Subcutaneous abdominal adipose tissue (tissue), 5 donors: ENCODE measurements at regions not wholly inside any gene's neighbourhood (a gene's known extent, or its start where the extent isn't known, plus 50 kb on each side); places are given as distances from the start of the nearest gene placed in this dataset.

ENCODE experiments used
- H3K27ac ChIP-seq: one replicate; pipeline ENCODE4 v1.7.0; 2013; ENCODE audit warnings: low read depth, mild to moderate bottlenecking, inconsistent platforms, low read length, moderate library complexity
- H3K27me3 ChIP-seq, 5 donors: one replicate each; pipeline ENCODE4 v1.7.0; 2013; ENCODE audit warnings: low read length in 5 of 5, inconsistent platforms in 1 of 5; ENCODE audit not compliant: control insufficient read depth in 5 of 5, insufficient read depth in 4 of 5
- H3K36me3 ChIP-seq, 5 donors: one replicate each; pipeline ENCODE4 v1.7.0; 2013; ENCODE audit warnings: low read length in 5 of 5; ENCODE audit not compliant: control insufficient read depth in 5 of 5, insufficient read depth in 5 of 5
- H3K4me1 ChIP-seq, 5 donors: one replicate each; pipeline ENCODE4 v1.7.0; 2013; ENCODE audit warnings: low read length in 5 of 5, mild to moderate bottlenecking in 3 of 5, moderate library complexity in 1 of 5; ENCODE audit not compliant: control insufficient read depth in 5 of 5, insufficient read depth in 5 of 5
- H3K4me3 ChIP-seq, 5 donors: one replicate each; pipeline ENCODE4 v1.7.0; 2013; ENCODE audit warnings: low read length in 5 of 5, low read depth in 1 of 5
- H3K9ac ChIP-seq, 5 donors: one replicate each; pipeline ENCODE4 v1.7.0; 2013; ENCODE audit warnings: low read length in 5 of 5, mild to moderate bottlenecking in 4 of 5, moderate library complexity in 3 of 5
- H3K9me3 ChIP-seq, 5 donors: one replicate each; pipeline ENCODE4 v1.7.0; 2013; ENCODE audit warnings: low read length in 5 of 5; ENCODE audit not compliant: control insufficient read depth in 5 of 5
- donor health status: healthy.
- donor health status: healthy.
- donor health status: healthy.
- donor health status: healthy.
- donor health status: healthy.

- Histone ChIP-seq H3K9ac (no peak overlapping the region), H3K27ac (no peak overlapping the region), H3K4me3 (no peak overlapping the region), H3K27me3 (no peaks in the 10 kb centered on the region), H3K9me3 (no peaks in the 10 kb centered on the region), H3K36me3 (no peaks in the 10 kb centered on the region), H3K4me1 (no peaks in the 10 kb centered on the region)
Observed at GRCh38 chr4:18795794-18796193, 774.2 kb upstream of the LCORL start.

- H3K27me3 ChIP-seq, result no peaks in the 10 kb centered on the region
- H3K9ac ChIP-seq, result no peak overlapping the region
- peaks cover 0 to 6% (median 0%) of the 10 kb centered on the region in 5 donors for H3K9me3 ChIP-seq
- H3K4me3 ChIP-seq, result no peak overlapping the region
- no peak overlapping the region for H3K27ac ChIP-seq
- no peaks in the 10 kb centered on the region for H3K36me3 ChIP-seq
- no peaks in the 10 kb centered on the region for H3K4me1 ChIP-seq
Observed at GRCh38 chr4:18777190-18777930, 755.8 kb upstream of the LCORL start.

DNA sequence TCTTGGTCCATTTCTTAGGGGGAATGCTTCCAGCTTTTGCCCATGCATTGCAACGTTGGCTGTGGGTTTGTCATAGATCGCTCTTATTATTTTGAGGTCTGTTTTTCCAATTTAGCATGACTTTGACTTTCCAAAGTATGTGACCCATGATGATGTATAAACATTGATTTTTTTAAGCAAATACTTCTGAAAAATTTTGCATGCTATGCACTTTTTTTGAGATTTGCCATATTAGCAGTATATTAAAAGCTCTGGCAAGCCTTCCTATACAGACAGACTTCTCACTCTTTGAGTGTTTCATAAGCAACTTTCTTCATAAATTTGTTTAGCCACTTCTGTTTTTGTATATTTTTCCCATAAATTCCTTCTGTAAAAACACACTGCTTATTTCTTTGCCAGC is 746.4 kb upstream of the LCORL start:
- Histone ChIP-seq H3K36me3 (no peaks in the 10 kb centered on the region), H3K27me3 (peaks cover 0 to 2% (median 0%) of the 10 kb centered on the region in 5 donors), H3K4me3 (no peak overlapping the region), H3K4me1 (no peaks in the 10 kb centered on the region), H3K9me3 (peaks cover 0 to 4% (median 2%) of the 10 kb centered on the region in 5 donors), H3K27ac (no peak overlapping the region), H3K9ac (no peak overlapping the region)

DNA sequence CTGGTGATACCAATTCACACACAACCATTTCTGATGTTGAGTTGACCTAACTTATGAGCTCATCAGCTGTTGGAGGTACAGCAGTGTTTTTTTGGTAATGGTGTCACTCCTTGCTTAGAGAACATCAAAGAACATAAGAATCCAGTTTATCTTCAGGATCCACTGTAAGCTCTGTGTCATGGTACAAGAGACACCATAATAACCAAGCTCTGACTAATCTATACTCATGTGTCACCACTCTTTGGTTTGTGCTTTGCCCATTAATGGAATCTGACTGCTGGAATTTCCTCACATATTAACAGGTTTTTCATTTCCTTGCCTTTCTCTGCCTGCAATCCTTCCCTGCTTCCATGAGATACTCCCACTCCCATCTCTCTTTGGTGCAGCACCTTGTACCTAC is 735.1 kb upstream of the LCORL start:
- H3K4me1 ChIP-seq, result no peaks in the 10 kb centered on the region
- no peaks in the 10 kb centered on the region for H3K36me3 ChIP-seq
- H3K9ac ChIP-seq, result no peak overlapping the region
- H3K9me3 ChIP-seq, result no peaks in the 10 kb centered on the region
- H3K27ac ChIP-seq, result no peak overlapping the region
- H3K4me3 ChIP-seq, result no peak overlapping the region
- peaks cover 0 to 2% (median 0%) of the 10 kb centered on the region in 5 donors for H3K27me3 ChIP-seq

DNA sequence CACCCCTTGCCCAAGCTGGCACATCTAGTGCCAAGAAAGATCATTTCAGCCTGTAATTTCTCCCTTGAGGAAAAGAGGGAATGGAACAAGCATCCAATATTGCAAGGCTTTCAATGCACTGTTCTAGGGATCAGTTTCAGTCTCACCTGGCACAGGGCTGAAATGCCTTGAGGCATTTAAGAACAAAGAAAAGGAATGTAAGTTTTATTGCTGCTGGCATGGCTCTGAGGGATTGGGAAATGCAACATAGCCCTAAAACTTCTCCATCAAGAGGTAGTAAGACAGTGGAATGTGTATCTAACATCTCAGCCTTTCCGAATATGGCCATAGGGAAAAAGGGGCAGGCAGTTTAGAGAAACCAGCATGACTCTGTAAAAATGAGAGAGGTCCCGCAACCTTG is 732.6 kb upstream of the LCORL start:
- no peak overlapping the region for H3K4me3 ChIP-seq
- H3K9ac ChIP-seq, result no peak overlapping the region
- H3K27me3 ChIP-seq, result peaks cover 0 to 2% (median 0%) of the 10 kb centered on the region in 5 donors
- H3K36me3 ChIP-seq, result no peaks in the 10 kb centered on the region
- no peak overlapping the region for H3K27ac ChIP-seq
- no peaks in the 10 kb centered on the region for H3K9me3 ChIP-seq
- H3K4me1 ChIP-seq, result no peaks in the 10 kb centered on the region

DNA sequence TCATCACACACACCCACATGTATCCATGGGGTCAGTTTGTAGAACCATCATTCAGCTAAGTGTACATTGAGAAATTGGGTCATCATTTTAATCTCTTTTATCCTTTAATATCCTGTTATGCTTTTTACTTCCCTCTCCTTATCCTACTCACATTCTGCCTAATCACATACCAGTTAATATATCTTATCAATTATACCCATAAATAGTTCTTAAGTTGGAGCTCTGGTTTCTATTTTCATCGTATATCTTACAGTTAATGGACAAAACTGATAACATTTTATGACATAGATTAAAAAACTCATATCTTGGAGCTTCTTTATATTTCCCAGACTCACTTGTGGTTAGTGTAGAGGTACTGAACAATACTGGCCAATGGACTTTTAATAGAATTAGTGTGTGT is 729.5 kb upstream of the LCORL start:
- Histone ChIP-seq H3K27ac (no peak overlapping the region), H3K4me3 (no peak overlapping the region), H3K9ac (no peak overlapping the region), H3K36me3 (no peaks in the 10 kb centered on the region), H3K27me3 (peaks cover 0 to under 1% (median 0%) of the 10 kb centered on the region in 5 donors), H3K4me1 (no peaks in the 10 kb centered on the region), H3K9me3 (no peaks in the 10 kb centered on the region)

GRCh38 chr4:18749391-18749790 is 727.8 kb upstream of the LCORL start:
- H3K9me3 ChIP-seq, result no peaks in the 10 kb centered on the region
- H3K9ac ChIP-seq, result no peak overlapping the region
- no peaks in the 10 kb centered on the region for H3K4me1 ChIP-seq
- no peaks in the 10 kb centered on the region for H3K36me3 ChIP-seq
- H3K27me3 ChIP-seq, result no peaks in the 10 kb centered on the region
- H3K27ac ChIP-seq, result no peak overlapping the region
- no peak overlapping the region for H3K4me3 ChIP-seq

- H3K4me3 ChIP-seq, result no peak overlapping the region
- no peaks in the 10 kb centered on the region for H3K4me1 ChIP-seq
- H3K36me3 ChIP-seq, result no peaks in the 10 kb centered on the region
- no peaks in the 10 kb centered on the region for H3K9me3 ChIP-seq
- no peak overlapping the region for H3K9ac ChIP-seq
- no peak overlapping the region for H3K27ac ChIP-seq
- no peaks in the 10 kb centered on the region for H3K27me3 ChIP-seq
Observed at GRCh38 chr4:18736551-18736950, 715.0 kb upstream of the LCORL start.

DNA sequence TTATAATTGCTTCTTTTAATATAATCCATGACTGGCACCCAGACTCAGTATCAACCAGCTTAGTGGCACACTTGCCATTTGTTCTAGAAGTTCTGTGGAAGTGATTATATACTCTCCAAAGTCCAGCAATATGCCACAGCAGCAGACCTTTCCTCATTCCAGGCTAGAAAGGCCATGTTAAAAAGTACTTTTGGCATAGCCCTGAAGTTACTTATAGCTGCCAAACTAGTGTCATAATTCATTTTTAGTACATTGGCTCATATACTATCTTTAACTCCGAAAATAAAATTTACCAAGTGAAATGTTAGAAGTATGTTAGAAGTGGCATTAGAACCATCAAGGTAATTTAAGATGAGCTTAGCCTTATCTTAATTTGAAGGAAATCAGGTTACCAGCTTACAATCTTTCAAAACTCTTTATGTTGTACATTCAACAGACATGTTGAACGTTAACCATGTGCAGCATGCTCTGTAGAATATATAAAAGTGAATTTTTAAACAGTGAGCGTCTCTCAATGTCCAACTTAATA is 714.2 kb upstream of the LCORL start:
- no peaks in the 10 kb centered on the region for H3K9me3 ChIP-seq
- H3K27ac ChIP-seq, result no peak overlapping the region
- H3K4me3 ChIP-seq, result no peak overlapping the region
- no peak overlapping the region for H3K9ac ChIP-seq
- no peaks in the 10 kb centered on the region for H3K4me1 ChIP-seq
- no peaks in the 10 kb centered on the region for H3K27me3 ChIP-seq
- H3K36me3 ChIP-seq, result no peaks in the 10 kb centered on the region

DNA sequence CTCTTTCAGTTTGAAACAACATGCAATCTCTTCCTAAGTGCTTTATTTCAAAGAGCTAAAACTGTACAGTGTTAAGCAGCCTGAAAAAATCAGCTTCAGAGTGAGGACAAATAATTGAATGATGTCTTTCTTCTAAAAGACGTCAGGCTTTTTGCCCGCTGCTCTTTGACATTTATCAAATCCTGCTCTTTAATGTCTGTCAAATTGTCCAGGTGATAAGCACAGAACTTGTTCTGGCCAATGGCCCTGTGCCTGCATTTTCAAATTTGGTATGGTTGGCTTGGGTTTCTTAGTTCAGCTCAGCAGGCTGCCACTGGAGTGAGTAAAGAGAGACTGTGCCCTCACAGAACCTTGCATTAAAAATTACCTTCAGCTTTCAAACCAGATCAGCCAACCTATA is 712.9 kb upstream of the LCORL start:
- Histone ChIP-seq H3K9me3 (no peaks in the 10 kb centered on the region), H3K4me1 (no peaks in the 10 kb centered on the region), H3K36me3 (no peaks in the 10 kb centered on the region), H3K9ac (no peak overlapping the region), H3K4me3 (no peak overlapping the region), H3K27me3 (no peaks in the 10 kb centered on the region), H3K27ac (no peak overlapping the region)
